GM18861 (cell line): ENCODE measurements at regions not wholly inside any gene's neighbourhood (a gene's known extent, or its start where the extent isn't known, plus 50 kb on each side); places are given as distances from the start of the nearest gene placed in this dataset.
A peak's percentile ranks its signal among the peaks of the same experiment; 100 is the strongest.

ENCODE experiments used
- ATAC-seq: cut with Tn5 transposase; IDR thresholded peaks from one replicate; pipeline ENCODE4 v1.9.1; 2021; ENCODE audit not compliant: unreplicated experiment

- ATAC-seq = no peak
Measured at GRCh38 chr4:129345609-129346008, 249.7 kb downstream of the C4orf33 start.

- ATAC-seq = no peak
Measured at GRCh38 chr4:129346036-129346435, 250.1 kb downstream of the C4orf33 start.

- no peak for ATAC-seq
Measured at GRCh38 chr4:129346734-129347133, 250.8 kb downstream of the C4orf33 start.

GRCh38 chr4:129350834-129351721, 255.1 kb downstream of the C4orf33 start:
- ATAC-seq = no peak

- ATAC-seq = no peak
Measured at GRCh38 chr4:129352480-129352879, 256.5 kb downstream of the C4orf33 start.

GRCh38 chr4:129353490-129353889, 257.5 kb downstream of the C4orf33 start:
- ATAC-seq = no peak

- ATAC-seq = no peak
Measured at GRCh38 chr4:129355031-129355430, 259.1 kb downstream of the C4orf33 start.

- no peak for ATAC-seq
Measured at GRCh38 chr4:129355516-129355915, 259.6 kb downstream of the C4orf33 start.

- no peak for ATAC-seq
Measured at GRCh38 chr4:129358571-129358970, 262.6 kb downstream of the C4orf33 start.

- no peak for ATAC-seq
Measured at GRCh38 chr4:129359461-129359860, 263.5 kb downstream of the C4orf33 start.

- peak; percentile 91 for ATAC-seq
Measured at GRCh38 chr4:129362691-129363274, 266.8 kb downstream of the C4orf33 start.

- no peak for ATAC-seq
Measured at GRCh38 chr4:129364747-129365452, 268.9 kb downstream of the C4orf33 start.

- no peak for ATAC-seq
Measured at GRCh38 chr4:129369361-129370010, 273.5 kb downstream of the C4orf33 start.

GRCh38 chr4:129371065-129371464, 275.1 kb downstream of the C4orf33 start:
- no peak for ATAC-seq

- ATAC-seq = no peak
Measured at GRCh38 chr4:129371926-129372325, 276.0 kb downstream of the C4orf33 start.

GRCh38 chr4:129377131-129377845, 281.3 kb downstream of the C4orf33 start:
- ATAC-seq = no peak

GRCh38 chr4:129378364-129378763, 282.4 kb downstream of the C4orf33 start:
- no peak for ATAC-seq

- ATAC-seq = no peak
Measured at GRCh38 chr4:129379429-129379828, 283.5 kb downstream of the C4orf33 start.

GRCh38 chr4:129384974-129385373, 289.0 kb downstream of the C4orf33 start:
- no peak for ATAC-seq

- ATAC-seq = no peak
Measured at GRCh38 chr4:129387666-129388065, 291.7 kb downstream of the C4orf33 start.

GRCh38 chr4:129393976-129394375, 298.0 kb downstream of the C4orf33 start:
- ATAC-seq = no peak
